ENCODE measurements at regions not wholly inside any gene's neighbourhood (a gene's known extent, or its start where the extent isn't known, plus 50 kb on each side); places are given as distances from the start of the nearest gene placed in this dataset.

GRCh38 chr3:13249664-13250390 lies 170.3 kb downstream of the NUP210 start:
- no peak for DNase-seq (ENCODE audit: low spot score)
- in situ Hi-C loops (cut with MboI; ENCODE audit: low pct_unique_long_range_greater_than_20kb, low sequenced_read_pairs, unreplicated experiment), result no loop called here
- TF ChIP-seq CTCF (IDR thresholded peaks at IDR 0.05; ENCODE audit: extremely low read depth, insufficient read depth, missing control alignments), result no peak

- TF ChIP-seq CTCF (IDR thresholded peaks at IDR 0.05; ENCODE audit: extremely low read depth, insufficient read depth, missing control alignments), result no peak
- in situ Hi-C loops (cut with MboI; ENCODE audit: low pct_unique_long_range_greater_than_20kb, low sequenced_read_pairs, unreplicated experiment), result no loop called here
- DNase-seq (ENCODE audit: low spot score), result no peak
Observed at GRCh38 chr3:13248640-13249039, 171.5 kb downstream of the NUP210 start.

GRCh38 chr3:13245615-13245978 lies 172.4 kb upstream of the IQSEC1 start:
- TF ChIP-seq CTCF (IDR thresholded peaks at IDR 0.05; ENCODE audit: extremely low read depth, insufficient read depth, missing control alignments), result no peak
- no peak for DNase-seq (ENCODE audit: low spot score)
- in situ Hi-C loops (cut with MboI; ENCODE audit: low pct_unique_long_range_greater_than_20kb, low sequenced_read_pairs, unreplicated experiment), result no loop called here

DNA sequence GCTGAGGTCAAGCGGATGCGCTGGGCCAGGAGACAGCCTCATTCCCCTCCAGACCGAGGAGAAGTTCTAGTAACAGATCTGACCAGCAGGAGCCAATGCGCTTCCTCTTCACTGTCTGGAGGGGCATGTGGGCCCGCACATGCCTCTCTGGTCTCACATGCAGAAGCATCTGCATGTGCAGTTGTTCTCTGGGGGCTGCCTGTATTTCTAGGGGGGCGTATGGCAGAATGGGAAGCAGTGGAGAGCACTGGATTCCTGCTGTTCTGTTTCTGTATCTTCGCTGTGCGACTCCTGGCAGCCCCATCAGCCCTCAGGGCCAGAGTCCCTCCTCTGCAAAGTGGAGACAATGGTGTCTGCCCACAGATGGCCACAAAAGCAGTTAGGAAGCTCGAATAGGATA lies 170.4 kb upstream of the IQSEC1 start:
- DNase-seq (ENCODE audit: low spot score), result no peak
- no peak for TF ChIP-seq CTCF (IDR thresholded peaks at IDR 0.05; ENCODE audit: extremely low read depth, insufficient read depth, missing control alignments)
- in situ Hi-C loops (cut with MboI; ENCODE audit: low pct_unique_long_range_greater_than_20kb, low sequenced_read_pairs, unreplicated experiment), result no loop called here

- no peak for TF ChIP-seq CTCF (IDR thresholded peaks at IDR 0.05; ENCODE audit: extremely low read depth, insufficient read depth, missing control alignments)
- DNase-seq (ENCODE audit: low spot score), result no peak
- in situ Hi-C loops (cut with MboI; ENCODE audit: low pct_unique_long_range_greater_than_20kb, low sequenced_read_pairs, unreplicated experiment), result no loop called here
Observed at GRCh38 chr3:13242364-13242737, 169.1 kb upstream of the IQSEC1 start.

- in situ Hi-C loops (cut with MboI; ENCODE audit: low pct_unique_long_range_greater_than_20kb, low sequenced_read_pairs, unreplicated experiment), result no loop called here
- DNase-seq (ENCODE audit: low spot score), result no peak
- TF ChIP-seq CTCF (IDR thresholded peaks at IDR 0.05; ENCODE audit: extremely low read depth, insufficient read depth, missing control alignments), result no peak
Observed at GRCh38 chr3:13241621-13242363, 168.6 kb upstream of the IQSEC1 start.
